ENCODE measurements at regions not wholly inside any gene's neighbourhood (a gene's known extent, or its start where the extent isn't known, plus 50 kb on each side); places are given as distances from the start of the nearest gene placed in this dataset.

- no peak for TF ChIP-seq CTCF (IDR thresholded peaks at IDR 0.05)
- TF ChIP-seq POLR2A (IDR thresholded peaks at IDR 0.05), result no peak
Measured at GRCh38 chr4:89567936-89568335, 260.3 kb upstream of the GPRIN3 start.

Data from thyroid gland (tissue), 4 donors.